HG03135 (cell line): ENCODE measurements at regions not wholly inside any gene's neighbourhood (a gene's known extent, or its start where the extent isn't known, plus 50 kb on each side); places are given as distances from the start of the nearest gene placed in this dataset.
A peak's percentile ranks its signal among the peaks of the same experiment; 100 is the strongest.
"Not testable (repeated sequence)": the region's sequence is repeated elsewhere in the genome, so short reads cannot be mapped to it uniquely, and the experiment has no call there.

ENCODE experiments used
- ATAC-seq: cut with Tn5 transposase; IDR thresholded peaks from one replicate; pipeline ENCODE4 v1.9.1; 2021; ENCODE audit warnings: mild to moderate bottlenecking, moderate library complexity; ENCODE audit not compliant: unreplicated experiment

DNA sequence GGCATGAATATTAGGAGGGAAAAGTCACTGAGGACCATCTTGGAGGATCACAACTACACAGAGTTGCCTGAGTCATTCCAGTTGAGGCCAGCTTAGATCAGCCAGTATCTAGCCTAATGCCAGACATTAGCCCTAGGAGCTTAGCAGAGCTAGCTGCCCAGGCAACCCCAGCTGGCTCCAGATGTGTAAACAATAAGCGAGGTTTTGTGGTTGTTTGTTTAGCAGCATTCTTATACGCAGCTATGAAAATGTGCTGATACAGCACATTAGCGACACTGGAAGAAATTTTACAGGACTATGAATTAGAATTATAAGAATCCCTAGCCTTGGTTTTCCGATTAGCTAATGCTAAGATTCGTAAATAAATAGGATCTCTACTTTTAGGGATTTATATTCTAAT lies 59.3 kb downstream of the BTBD3 start:
- ATAC-seq, result no peak

DNA sequence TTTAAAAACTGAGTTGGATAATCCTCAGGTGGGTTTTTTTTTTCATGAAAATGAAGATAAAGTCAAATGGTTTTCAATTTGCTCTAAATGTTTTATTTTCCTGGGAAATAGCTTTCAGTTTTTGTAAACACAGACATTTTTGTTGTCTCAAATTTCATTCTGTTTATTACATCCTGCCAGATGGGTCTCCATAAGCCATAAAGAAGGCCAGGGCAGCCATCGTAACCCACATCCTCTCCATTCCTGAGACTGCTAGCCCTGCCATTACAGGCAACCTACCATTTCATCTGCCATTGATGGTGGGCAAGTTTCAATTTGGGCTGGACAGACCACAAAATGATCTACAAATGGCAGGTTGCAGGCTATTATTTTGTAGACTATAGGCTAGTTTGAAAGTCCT lies 60.8 kb downstream of the BTBD3 start:
- ATAC-seq, result no peak

DNA sequence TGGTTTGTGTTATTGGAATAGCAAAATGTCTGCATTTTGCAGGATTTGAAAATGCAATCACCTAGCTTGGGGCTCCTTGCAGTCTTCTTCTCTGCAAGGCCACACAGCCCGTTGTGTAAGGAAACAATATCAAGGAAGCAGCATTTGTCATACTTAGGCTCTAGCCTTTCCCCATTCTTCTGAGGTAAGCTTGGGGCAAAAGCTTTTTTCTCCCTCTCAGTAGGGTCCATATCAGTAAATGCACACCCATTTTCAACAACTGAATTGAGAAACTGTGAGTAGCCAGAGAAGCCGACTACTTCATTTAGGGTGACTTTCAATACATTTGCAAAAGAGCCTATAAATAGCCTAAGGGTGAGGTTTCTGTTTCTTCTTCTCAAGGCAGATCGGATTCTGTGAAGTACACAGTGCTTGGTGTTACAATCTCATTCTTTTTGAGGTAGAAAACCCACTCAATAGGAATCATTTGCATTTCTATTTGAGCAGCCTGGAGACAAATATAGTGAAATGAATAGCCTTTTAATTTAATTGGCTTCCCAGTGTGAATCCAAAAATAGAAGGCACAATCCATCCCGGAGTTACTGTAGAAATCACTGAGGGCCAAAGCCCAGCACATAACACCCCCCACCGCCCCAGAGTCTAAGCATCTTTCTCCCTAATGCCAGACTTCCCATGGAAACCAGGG lies 61.8 kb downstream of the BTBD3 start:
- no peak for ATAC-seq

DNA sequence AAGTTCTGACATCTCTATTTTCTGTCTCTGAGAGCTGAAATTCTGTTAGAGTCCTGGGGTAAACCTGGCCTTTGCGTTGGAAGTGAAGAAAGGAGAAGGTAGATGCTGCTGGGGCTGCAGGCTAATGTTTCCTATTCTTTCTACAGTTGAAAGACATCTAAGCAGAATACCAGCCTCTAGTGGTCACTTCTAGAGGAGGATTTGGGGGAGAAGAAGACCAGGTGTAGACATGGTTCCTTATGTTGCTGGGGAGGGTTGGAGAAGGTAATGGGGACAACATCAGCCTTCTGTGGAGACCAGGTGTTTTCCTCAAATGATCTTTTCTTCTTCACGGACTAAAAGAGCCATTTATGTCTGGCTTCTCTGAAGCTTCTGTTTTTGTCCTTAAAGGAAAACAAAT lies 62.6 kb downstream of the BTBD3 start:
- no peak for ATAC-seq

DNA sequence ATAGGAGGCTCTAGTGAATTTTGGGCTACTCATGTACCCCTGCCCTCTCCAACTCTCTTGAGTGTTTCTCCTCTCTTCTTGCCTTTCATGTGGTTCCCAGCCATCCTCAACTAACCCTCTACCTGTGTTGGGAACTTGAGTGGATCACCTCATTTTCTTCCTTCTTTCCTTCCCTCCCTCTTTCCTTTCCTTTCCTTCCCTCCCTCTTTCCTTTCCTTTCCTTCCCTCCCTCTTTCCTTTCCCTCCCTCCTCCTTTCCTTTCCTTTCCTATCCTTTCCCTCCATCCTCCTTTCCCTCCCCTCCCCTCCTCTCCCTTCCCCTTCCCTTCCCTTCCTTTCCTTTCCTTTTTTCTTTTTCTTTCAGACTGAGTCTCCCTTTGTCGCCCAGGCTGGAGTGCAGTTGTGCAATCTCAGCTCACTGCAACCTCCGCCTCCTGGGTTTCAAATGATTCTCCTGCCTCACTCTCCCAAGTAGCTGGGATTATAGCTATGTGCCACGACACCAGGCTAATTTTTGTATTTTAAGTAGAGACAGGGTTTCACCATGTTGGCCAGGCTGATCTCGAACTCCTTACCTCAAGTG lies 63.8 kb downstream of the BTBD3 start:
- ATAC-seq, result no peak

DNA sequence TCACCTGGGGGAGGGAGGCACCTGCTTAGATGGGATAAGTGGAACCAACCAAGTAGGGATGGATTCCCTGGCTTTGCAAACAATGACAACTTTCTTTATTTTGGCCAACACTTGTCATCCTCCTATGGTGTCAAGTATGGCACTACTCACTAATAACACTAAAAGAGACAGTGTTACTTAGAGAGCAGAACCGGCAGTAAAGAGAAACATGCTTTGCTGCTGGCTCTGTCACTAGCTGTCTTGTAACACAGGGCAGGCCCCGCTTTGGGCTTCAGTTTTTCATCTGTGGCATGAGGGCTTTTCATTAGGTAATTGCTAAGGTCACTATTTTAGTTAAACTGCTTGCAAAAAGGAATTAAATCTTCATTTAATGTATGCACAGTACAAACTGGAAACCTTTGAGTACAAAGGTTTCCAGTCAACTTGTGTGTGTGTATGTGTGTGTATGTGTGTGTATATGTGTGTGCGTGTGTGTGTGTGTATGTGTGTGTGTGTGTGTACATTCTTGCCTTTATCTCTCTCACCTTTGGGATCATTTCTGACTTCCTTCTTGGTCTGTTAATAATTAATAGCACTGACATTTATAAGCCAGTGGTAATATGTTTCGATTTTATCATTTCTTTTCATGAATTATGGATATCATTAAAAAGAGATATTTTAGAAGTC lies 64.7 kb downstream of the BTBD3 start:
- ATAC-seq, result no peak

DNA sequence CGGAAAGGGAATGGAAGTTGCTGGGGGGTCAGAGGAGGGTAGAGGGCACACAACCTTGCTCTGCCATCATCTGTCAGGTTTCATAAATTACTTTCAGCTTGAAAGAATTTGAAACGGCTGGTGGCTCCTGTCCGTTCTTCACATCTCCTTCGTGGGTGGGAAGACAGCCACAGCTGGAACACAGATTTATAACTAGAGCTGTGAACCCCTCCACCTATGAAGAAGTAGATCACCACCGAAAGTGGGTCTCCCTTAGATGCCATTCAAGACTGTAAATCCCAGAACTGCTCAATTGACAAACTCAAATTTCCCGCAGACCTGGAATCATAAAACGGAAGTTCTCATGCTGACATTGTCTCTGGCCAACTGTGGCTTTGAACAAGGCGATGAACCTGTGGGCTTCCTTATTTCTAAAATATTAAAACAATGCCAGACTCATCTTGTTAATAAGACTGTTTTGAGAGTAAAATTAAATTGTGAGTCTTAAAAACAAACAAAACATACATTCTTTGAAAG lies 65.3 kb downstream of the BTBD3 start:
- no peak for ATAC-seq

DNA sequence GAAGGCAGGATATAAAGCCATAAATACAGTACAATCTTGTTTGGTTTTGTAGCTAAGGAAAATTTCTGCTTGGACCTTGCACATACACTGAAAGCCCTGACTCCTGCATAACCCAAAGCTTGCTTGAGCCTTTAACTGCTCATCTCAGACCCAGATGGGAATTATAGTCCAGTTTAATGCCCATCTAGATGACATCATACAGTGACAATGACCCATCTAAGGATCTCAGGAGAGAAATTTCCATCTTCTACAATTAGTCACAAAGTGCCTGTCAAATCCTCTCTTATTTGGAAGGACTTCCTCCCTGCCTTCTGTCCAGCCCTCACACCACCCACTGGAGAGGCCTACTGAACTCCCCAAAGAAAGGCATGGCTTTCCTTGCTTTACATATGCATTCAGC lies 69.3 kb downstream of the BTBD3 start:
- no peak for ATAC-seq

DNA sequence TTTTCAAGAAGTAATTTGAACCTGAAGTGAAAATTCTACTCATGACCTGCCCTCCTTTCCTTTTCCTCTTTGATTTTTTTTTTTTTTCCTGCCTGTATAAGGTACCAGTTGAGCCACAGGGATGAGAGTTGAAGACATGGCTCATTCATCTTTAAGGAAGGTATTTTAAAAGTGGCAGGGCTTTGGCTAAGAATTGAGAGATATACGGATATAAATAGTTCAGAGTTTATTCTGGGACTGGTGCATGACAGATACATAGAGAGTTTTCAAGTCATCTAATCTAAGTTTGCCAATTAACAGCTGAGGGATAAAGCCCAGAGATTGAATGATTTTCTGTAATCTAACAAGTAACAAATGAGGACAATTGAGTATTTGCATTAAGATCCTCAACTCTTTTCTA lies 69.8 kb downstream of the BTBD3 start:
- ATAC-seq, result no peak

DNA sequence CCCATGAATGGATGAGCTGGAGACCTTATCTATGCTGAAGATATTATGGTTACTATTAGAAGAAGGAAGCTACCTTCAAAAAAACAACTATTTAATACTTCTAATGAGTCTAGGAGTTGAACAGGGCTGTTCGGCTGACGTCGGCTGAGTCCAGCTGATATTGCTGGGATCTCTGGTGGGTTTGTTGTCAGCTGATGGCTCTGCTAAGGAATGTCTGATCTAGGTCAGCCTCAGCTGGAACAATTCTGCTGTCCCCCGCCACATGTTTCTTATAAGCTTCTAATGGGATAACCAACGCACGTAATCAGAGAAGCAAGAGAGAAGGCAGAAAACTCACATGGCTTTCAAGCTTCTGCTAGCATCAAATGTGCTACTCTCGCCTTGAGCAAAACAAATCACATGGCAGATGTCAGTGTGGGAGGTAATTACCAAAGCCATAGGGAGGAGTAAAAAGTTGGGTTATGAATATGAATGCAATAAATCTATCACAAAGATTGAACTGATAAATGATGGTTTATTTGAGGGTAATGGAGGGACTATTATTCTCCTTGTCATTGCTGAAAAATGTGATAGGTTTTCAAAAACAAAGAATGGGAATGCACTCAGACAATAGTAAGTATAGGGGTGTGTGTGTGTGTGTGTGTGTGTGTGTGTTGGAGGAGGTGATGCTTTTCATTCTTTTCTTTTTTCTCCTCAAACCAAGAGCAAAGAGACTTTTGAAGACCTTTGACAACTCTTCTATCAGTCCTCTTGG lies 71.5 kb downstream of the BTBD3 start:
- no peak for ATAC-seq

DNA sequence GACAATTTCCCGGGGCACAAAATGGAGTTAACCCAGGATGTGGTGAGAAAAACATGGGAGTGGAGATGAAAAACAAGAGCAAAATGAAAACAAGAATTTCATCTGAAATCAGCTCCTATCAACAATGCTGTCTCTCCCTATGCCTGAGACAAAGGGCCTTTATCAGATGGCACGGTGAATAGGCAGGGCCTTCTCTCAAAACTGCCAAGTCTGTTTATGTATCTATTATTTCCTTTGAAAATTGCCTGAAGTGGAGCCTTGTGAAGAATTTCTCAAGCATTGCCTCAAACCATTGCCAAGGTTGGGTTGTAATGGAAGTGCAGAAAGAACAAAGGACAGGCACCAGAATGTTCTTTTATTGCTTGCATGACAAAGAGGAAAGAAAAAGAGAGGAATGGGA lies 74.7 kb downstream of the BTBD3 start:
- no peak for ATAC-seq

DNA sequence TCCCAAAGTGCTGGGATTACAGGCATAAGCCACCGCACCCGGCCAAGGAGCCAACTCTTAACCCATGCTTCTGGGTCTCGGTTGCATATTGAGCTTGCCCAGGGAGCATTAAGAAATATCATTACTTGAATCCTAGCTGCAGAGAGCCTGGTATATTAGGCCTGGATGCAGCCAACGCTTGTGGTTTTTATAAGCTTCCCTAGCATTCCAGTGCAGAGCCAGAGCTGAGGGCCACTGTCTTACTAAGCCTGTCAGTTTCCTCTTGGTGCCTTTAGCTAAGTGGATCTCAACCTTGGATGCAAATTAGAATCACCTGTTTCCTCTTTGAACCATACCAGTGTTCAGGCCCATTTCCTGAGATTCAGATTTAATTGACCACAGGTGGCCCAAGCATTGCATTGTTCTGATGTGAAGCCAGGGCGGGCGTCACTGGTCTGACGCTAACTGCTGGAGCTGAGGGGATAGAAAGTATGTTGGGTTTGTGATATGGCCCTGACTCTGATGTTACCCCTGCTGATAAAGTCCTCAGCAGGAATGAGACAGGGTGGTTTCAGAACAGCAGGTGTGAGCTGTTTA lies 76.3 kb downstream of the BTBD3 start:
- no peak for ATAC-seq

DNA sequence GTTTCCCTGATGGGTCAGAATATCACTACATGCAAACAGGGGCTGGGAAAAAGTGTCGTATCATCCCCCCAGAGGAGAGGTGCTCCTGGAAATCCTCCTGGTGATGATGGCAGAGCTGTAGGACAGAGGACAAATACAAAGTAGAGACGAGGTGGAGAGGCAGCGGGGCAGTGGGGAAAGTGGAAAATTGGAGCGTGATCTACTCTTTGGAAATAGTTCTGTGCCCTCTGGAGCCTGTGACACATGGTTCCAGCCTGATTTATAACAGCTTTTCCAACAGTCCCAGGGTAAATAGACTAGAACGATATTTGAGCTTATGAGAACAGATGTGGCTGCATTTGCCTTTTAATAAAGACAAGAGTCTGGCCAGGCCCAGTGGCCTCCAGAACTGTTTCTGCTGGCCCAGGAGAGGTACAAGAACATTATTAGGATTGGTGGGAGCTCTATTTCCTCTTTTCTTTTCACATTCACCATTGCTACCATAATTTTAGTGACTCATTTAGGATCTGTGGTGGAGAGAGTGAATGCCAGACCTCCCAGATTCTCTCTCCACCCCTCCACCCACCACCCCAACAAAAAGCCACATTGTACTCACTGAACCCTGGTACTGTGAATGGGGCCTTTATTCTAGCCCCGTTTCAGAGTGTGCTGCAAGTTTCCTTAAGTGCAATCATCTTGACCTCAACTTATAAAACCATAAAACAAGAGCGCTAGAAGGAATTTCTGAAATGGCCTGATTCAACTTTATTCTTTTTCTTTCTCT lies 78.3 kb downstream of the BTBD3 start:
- no peak for ATAC-seq

DNA sequence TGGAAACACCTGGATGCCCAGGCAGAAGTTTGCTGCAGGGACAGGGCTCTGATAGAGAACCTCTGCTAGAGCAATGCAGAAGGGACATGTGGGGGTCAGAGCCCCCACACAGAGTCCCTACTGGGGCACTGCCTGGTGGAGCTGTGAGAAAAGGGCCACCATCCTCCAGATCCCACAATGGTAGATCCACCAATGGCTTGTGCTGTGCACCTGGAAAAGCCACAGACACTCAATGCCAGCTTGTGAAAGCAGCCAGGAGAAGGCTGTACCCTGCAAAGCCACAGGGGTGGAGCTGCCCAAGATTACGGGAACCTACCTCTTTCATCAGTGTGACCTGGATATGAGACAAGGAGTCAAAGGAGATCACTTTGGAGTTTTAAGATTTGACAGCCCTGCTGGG lies 87.1 kb downstream of the BTBD3 start:
- not testable (repeated sequence) for ATAC-seq

DNA sequence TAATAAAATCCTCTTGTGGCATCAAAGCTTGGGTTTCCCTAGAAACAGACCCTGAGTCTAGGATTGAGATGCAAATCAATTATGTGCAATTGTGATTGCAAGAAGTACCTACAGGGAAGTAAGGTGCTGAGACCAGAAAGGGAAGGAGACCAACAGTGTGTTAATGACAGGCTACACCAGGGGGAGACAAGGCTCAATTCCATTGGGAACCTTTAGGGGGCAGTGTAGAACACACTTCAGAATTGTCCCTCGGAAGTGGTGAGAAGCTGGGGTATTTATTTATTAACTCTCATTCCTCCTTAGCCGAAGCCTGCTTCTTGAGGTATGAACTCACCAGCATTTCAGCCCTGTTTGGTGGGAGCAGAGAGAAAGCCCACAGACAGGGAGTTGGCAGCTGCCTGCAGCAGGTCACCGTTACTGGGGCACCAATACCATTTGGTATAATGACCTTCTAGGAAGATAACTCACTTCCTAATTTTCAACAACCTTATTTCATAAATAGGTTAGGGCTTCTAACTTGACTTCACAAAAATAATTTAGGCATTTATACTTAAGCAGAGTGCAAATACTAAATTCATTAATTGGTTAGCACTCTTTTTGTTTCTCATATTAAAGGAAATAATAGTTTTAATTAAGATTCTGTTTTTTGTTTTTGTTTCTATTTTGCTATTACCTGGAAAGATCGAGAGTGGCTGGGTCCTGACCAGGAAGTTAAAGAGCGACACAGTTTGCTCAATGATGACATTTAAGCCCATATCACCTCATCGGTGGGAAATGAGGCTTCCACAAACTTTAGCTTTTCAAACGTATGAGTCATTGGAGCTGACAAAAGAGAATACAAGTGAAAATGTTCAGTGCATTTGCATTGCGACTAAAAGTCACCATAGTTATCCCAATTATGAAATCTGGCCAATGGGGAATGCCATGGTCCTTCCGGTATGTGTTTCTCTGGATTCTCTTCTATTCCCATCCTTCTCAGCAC lies 94.8 kb downstream of the BTBD3 start:
- peak; percentile 91 for ATAC-seq

DNA sequence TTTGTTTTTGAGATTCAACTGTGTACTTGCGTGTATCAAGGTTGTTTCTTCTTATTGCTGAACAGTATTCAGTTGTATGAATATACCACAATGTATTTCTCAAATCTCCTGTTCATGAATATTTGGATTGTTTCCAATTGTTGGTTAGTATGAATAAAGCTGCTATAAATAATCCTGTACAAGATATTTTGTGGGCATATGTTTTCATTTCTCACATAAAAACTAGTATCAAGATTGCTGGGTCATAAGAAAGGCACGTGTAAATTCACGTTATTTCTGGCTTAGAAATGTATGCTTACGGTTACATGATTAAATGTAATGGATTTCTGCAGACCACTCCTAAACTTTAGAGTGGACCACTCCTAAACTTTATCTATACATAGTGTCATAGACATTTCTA lies 96.6 kb downstream of the BTBD3 start:
- no peak for ATAC-seq

DNA sequence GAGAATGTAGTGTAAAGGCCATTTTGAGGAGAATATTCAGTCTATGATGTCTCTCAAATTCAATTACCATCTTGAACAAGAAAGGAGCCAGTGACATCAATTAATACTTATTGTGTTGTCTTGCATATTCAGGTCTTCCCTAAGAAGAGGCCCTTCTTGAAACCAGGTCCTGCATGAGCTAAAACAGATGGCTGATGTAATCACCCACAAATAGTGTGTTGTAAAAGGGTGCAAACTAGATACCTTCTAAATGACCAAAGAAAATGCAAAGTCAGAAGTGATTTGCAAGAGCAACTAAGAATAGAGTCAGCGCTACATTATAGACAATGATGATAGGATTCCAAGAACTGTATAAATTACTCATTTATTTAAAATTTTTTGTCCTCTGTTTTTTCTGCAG lies 97.0 kb downstream of the BTBD3 start:
- no peak for ATAC-seq

DNA sequence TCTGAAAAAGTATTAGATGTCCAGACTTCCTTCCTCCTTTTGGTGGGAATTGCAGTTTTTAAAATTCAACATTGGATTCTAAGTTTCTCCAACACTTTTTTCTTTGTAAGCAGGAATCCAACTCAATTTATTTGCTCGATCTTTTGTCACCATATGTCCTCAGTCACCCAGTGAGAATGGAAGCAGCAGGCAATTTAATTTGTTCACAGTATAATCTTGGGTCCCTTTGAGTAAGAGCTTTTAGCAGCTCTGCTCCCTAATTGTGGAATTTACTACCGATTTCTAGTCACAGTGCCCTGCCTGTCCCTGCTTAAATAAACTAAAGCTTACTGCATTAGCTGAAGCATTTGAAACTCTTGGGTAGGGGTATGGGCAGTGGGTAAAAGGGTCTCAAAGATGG lies 98.6 kb downstream of the BTBD3 start:
- no peak for ATAC-seq

DNA sequence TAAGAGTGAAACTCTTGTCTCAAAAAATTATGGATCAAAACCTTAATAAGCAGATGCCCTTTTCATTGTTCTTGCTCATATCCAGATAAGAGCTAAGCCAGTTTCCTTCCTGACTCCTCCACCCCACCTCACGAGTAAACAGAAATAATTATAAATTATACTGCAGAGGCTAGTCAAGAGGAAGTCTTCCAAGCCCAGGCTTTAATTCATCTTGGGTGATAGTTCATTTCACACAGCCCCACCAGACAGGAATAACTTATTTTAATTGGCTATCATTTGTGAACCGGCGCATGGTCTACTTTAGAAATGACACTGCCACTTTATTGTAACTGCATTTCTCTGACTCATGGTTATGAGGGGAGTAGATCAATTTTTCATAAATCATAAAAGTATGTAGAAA lies 102.0 kb downstream of the BTBD3 start:
- ATAC-seq, result no peak
